GM23248 (cell line): ENCODE measurements at regions not wholly inside any gene's neighbourhood (a gene's known extent, or its start where the extent isn't known, plus 50 kb on each side); places are given as distances from the start of the nearest gene placed in this dataset.

Experiments used
- DNase-seq: peaks from one replicate; pipeline ENCODE4 v3.0.0-alpha.2; 2015
- H2AFZ ChIP-seq: fragments of 200-600 bp; sonication (generic); 2 replicates; pipeline ENCODE4 v1.6.1; 2016; ENCODE audit warnings: antibody characterized with exemption
- H3F3A ChIP-seq: fragments of 200-600 bp; sonication (generic); 2 replicates; pipeline ENCODE4 v1.6.1; 2016; ENCODE audit warnings: mild to moderate bottlenecking, antibody characterized with exemption, mixed run types; ENCODE audit not compliant: insufficient read depth
- H3K27ac ChIP-seq: fragments of 200-600 bp; sonication (generic); 2 replicates; pipeline ENCODE4 v1.5.1; 2016; ENCODE audit warnings: mild to moderate bottlenecking
- H3K27me3 ChIP-seq: fragments of 200-600 bp; sonication (generic); replicated peaks from 2 replicates; pipeline ENCODE4 v1.6.1; 2016; ENCODE audit warnings: mild to moderate bottlenecking; ENCODE audit not compliant: insufficient read depth
- H3K36me3 ChIP-seq: fragments of 200-600 bp; sonication (generic); 2 replicates; pipeline ENCODE4 v1.6.1; 2016; ENCODE audit warnings: low read depth, mild to moderate bottlenecking
- H3K4me1 ChIP-seq: fragments of 200-600 bp; sonication (generic); 2 replicates; pipeline ENCODE4 v1.6.1; 2016; ENCODE audit warnings: mild to moderate bottlenecking; ENCODE audit not compliant: insufficient read depth
- H3K4me2 ChIP-seq: fragments of 200-600 bp; sonication (generic); one replicate; pipeline ENCODE4 v1.6.1; 2016; ENCODE audit warnings: mild to moderate bottlenecking; ENCODE audit not compliant: unreplicated experiment
- H3K4me3 ChIP-seq: fragments of 200-600 bp; sonication (generic); 2 replicates; pipeline ENCODE4 v1.5.1; 2016; ENCODE audit warnings: mild to moderate bottlenecking
- H3K79me2 ChIP-seq: fragments of 200-600 bp; sonication (generic); 2 replicates; pipeline ENCODE4 v1.6.1; 2016; ENCODE audit warnings: mild to moderate bottlenecking; ENCODE audit not compliant: insufficient read depth
- H3K9ac ChIP-seq: fragments of 200-600 bp; sonication (generic); 2 replicates; pipeline ENCODE4 v1.6.1; 2016; ENCODE audit warnings: mild to moderate bottlenecking
- H3K9me2 ChIP-seq: fragments of 200-600 bp; sonication (generic); 2 replicates; pipeline ENCODE4 v1.6.1; 2016; ENCODE audit warnings: mixed run types, mild to moderate bottlenecking, moderate library complexity; ENCODE audit not compliant: insufficient read depth
- H3K9me3 ChIP-seq: fragments of 200-600 bp; sonication (generic); one replicate; pipeline ENCODE4 v1.6.1; 2017; ENCODE audit warnings: low read depth
- H4K20me1 ChIP-seq: fragments of 200-600 bp; sonication (generic); 2 replicates; pipeline ENCODE4 v1.6.0; 2016; ENCODE audit not compliant: insufficient read depth
- EZH2 ChIP-seq: fragments of 200-600 bp; sonication (generic); IDR thresholded peaks from 2 replicates; pipeline ENCODE4 v1.6.1; 2018; ENCODE audit warnings: antibody characterized with exemption, mild to moderate bottlenecking; ENCODE audit not compliant: insufficient read depth, poor library complexity, severe bottlenecking
- EZH2phosphoT487 ChIP-seq: fragments of 200-600 bp; sonication (generic); IDR thresholded peaks from 2 replicates; pipeline ENCODE4 v1.6.1; 2018; ENCODE audit warnings: antibody characterized with exemption, moderate library complexity, mild to moderate bottlenecking, low read depth; ENCODE audit not compliant: insufficient read depth
- WGBS, 2 experiments: methylation state at CpG; one replicate each; pipeline ENCODE4 v1.1.6; 2015 to 2017; ENCODE audit warnings: low lambda C conversion rate in 2 of 2, low coverage in 1 of 2; ENCODE audit errors: missing lambda C conversion rate in 2 of 2; 5-methylcytosine and 5-hydroxymethylcytosine counted together
- in situ Hi-C: fragments of 300-500 bp; cut with MboI; formaldehyde crosslinking; loops from 2 replicates; pipeline ENCODE4 v1.15.0; 2020

DNA sequence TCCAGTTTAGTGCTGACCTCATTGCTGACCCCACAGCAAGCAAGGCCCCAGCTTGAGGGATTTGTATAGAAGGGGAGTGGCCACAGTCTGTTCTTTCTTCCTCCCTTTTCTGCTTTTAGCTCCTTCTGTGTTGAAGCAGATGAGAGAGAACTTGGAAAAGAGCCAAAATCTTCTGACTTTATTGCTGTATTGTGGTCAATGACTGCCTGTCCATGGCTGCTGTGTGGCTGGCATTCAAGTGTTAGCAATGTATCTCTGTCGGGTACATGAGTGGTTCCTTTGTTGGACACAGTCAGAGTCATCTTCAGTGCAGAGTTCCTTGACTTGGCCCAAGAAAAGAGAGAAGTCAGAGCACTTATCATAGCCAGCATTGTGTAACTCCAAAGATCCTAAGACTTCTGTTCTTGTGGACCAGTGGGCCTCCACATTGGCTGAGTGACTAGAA is 154.1 kb downstream of the LRRC70 start:
- Histone ChIP-seq H3K9me2 (no peaks in the 10 kb centered on the region), H3K4me2 (no peak overlapping the region), H3K9me3 (no peaks in the 10 kb centered on the region), H3K79me2 (no peaks in the 10 kb centered on the region), H3F3A (no peaks in the 10 kb centered on the region), H3K4me3 (no peak overlapping the region), H4K20me1 (no peaks in the 10 kb centered on the region), H3K27ac (no peak overlapping the region), H3K4me1 (no peaks in the 10 kb centered on the region), H3K9ac (no peak overlapping the region), H3K36me3 (no peaks in the 10 kb centered on the region), H2AFZ (no peak overlapping the region), H3K27me3 (no peaks in the 10 kb centered on the region)
- TF ChIP-seq EZH2phosphoT487 (no peak), EZH2 (no peak)
- in situ Hi-C loops: no loop called here
- 9 to 12% methylated on average over 1 of the region's 1 CpG for WGBS, 2 experiments
- peak; percentile 6 for DNase-seq

DNA sequence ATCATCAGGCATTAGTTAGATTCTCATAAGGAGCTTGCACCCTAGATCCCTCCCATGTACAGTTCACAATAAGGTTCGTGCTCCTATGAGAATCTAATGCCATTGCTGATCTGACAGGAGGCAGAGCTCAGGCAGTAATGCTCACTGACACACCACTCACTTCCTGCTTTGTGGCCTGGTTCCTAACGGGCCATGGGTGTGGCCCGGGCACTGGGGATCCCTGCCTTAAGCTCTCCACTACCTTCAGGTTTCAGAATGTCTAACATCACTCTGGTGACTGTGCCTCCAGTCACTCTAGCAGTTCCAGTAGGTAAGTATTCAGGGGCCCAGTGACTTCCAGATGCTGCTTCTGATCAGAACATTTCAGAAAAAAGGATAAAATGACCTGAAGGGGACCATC is 152.4 kb downstream of the LRRC70 start:
- Histone ChIP-seq H3K27me3 (no peaks in the 10 kb centered on the region), H3K27ac (no peak overlapping the region), H3K4me2 (no peak overlapping the region), H3K9me2 (no peaks in the 10 kb centered on the region), H4K20me1 (no peaks in the 10 kb centered on the region), H3K9me3 (no peaks in the 10 kb centered on the region), H3K9ac (no peak overlapping the region), H3K79me2 (no peaks in the 10 kb centered on the region), H3K36me3 (no peaks in the 10 kb centered on the region), H3F3A (no peaks in the 10 kb centered on the region), H3K4me1 (no peaks in the 10 kb centered on the region), H2AFZ (no peak overlapping the region), H3K4me3 (no peak overlapping the region)
- in situ Hi-C loops: no loop called here
- TF ChIP-seq EZH2 (no peak), EZH2phosphoT487 (no peak)
- 17 to 23% methylated on average over 3 of the region's 3 CpGs for WGBS, 2 experiments
- DNase-seq: no peak

DNA sequence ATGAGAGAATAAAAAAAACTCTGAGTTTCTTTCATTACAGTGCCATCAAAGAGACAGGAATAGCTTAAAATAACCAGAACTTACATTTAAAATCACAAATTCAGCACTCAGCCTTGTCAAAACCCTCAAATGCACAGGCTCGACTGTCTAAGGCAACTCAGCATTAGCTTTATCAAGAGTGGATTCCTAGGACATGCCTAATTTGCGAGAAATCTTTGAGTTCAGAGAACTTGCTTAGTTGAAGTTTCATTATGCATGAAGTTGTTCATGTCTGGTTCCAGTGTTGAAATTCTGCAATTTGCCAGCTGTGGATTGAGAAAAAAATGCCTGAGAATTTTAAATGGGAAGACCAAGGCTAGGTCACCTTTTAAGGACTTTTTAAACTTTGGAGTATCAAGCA is 151.1 kb downstream of the LRRC70 start:
- H3K4me3 ChIP-seq: no peak overlapping the region
- H3K79me2 ChIP-seq: no peaks in the 10 kb centered on the region
- no peaks in the 10 kb centered on the region for H3F3A ChIP-seq
- H3K9ac ChIP-seq: no peak overlapping the region
- H3K27ac ChIP-seq: no peak overlapping the region
- H3K9me3 ChIP-seq: no peaks in the 10 kb centered on the region
- TF ChIP-seq EZH2phosphoT487: no peak
- no peak for TF ChIP-seq EZH2
- in situ Hi-C loops: no loop called here
- 24 to 25% methylated on average over 2 of the region's 2 CpGs for WGBS, 2 experiments
- H2AFZ ChIP-seq: no peak overlapping the region
- H3K4me2 ChIP-seq: no peak overlapping the region
- no peaks in the 10 kb centered on the region for H3K27me3 ChIP-seq
- H3K36me3 ChIP-seq: no peaks in the 10 kb centered on the region
- no peaks in the 10 kb centered on the region for H3K9me2 ChIP-seq
- no peak for DNase-seq
- H4K20me1 ChIP-seq: no peaks in the 10 kb centered on the region
- no peaks in the 10 kb centered on the region for H3K4me1 ChIP-seq

DNA sequence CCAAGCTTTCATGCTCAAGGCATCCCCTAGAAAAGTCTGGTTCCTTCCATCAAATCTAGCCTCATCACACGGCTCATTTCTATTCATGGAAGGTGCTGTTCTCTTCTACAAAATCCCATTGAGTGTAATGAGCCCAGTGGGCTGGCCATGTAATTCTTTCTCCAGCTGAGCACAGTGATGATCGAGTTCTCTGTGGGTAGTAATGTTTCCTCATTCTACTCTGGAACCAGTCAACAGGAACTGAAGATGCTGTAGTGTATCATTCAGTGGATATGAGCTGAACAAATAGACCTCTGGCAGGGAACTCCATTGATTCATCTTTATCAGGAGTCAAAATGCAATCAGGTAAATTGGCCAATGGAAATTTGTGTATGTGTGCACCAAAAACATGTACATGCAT is 149.2 kb downstream of the LRRC70 start:
- TF ChIP-seq EZH2: no peak
- no peak for TF ChIP-seq EZH2phosphoT487
- H3F3A ChIP-seq: no peaks in the 10 kb centered on the region
- H3K9ac ChIP-seq: no peak overlapping the region
- in situ Hi-C loops: no loop called here
- H3K4me3 ChIP-seq: no peak overlapping the region
- no peaks in the 10 kb centered on the region for H3K36me3 ChIP-seq
- no peaks in the 10 kb centered on the region for H4K20me1 ChIP-seq
- no peaks in the 10 kb centered on the region for H3K79me2 ChIP-seq
- H3K4me2 ChIP-seq: no peak overlapping the region
- H3K4me1 ChIP-seq: no peaks in the 10 kb centered on the region
- no peaks in the 10 kb centered on the region for H3K9me2 ChIP-seq
- H3K27me3 ChIP-seq: no peaks in the 10 kb centered on the region
- 12 to 14% methylated on average over 2 of the region's 2 CpGs for WGBS, 2 experiments
- no peaks in the 10 kb centered on the region for H3K9me3 ChIP-seq
- no peak overlapping the region for H2AFZ ChIP-seq
- H3K27ac ChIP-seq: no peak overlapping the region
- no peak for DNase-seq

DNA sequence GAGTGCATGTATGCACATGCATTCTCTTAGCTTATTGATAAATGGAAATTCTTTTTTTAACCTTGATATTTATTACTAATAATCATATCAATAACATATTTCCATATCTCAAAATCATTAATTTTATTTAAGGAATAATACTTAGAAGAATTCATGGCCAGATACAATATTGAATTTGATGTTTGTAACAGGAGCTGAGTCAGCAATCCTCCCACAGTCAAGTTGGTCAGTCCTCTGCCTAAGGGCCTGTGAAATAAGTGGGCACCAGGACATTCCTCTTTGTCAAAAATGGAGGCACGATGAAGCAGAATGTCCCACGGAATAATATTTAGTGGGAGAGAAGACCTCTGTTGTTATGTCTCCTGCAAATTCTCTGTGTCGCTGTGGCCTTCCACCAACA is 148.6 kb downstream of the LRRC70 start:
- no peak overlapping the region for H2AFZ ChIP-seq
- TF ChIP-seq EZH2phosphoT487: no peak
- no peak for TF ChIP-seq EZH2
- no peaks in the 10 kb centered on the region for H3K27me3 ChIP-seq
- no peaks in the 10 kb centered on the region for H3K9me3 ChIP-seq
- no peak overlapping the region for H3K4me2 ChIP-seq
- no peaks in the 10 kb centered on the region for H3K79me2 ChIP-seq
- in situ Hi-C loops: no loop called here
- no peak for DNase-seq
- no peak overlapping the region for H3K9ac ChIP-seq
- H3K9me2 ChIP-seq: no peaks in the 10 kb centered on the region
- no peaks in the 10 kb centered on the region for H3K36me3 ChIP-seq
- 46 to 58% methylated on average over 3 of the region's 3 CpGs for WGBS, 2 experiments
- H3K4me3 ChIP-seq: no peak overlapping the region
- H3K27ac ChIP-seq: no peak overlapping the region
- H3F3A ChIP-seq: no peaks in the 10 kb centered on the region
- no peaks in the 10 kb centered on the region for H4K20me1 ChIP-seq
- H3K4me1 ChIP-seq: no peaks in the 10 kb centered on the region
